ENCODE measurements at regions not wholly inside any gene's neighbourhood (a gene's known extent, or its start where the extent isn't known, plus 50 kb on each side); places are given as distances from the start of the nearest gene placed in this dataset.

GRCh38 chr1:221187174-221187573 lies 307.9 kb downstream of the HLX start:
- H3K4me1 ChIP-seq (ENCODE audit: control insufficient read depth in 2 of 2, insufficient read depth in 2 of 2, low read length in 2 of 2): no peaks in the 10 kb centered on the region
- Mint-ChIP-seq H3K27ac (no peak overlapping the region), H3K27me3 (peaks cover 8% of the 10 kb centered on the region), H3K4me1 (no peaks in the 10 kb centered on the region), H3K9me3 (ENCODE audit: insufficient read depth) (no peaks in the 10 kb centered on the region), H3K4me3 (no peak overlapping the region)
- H4K20me1 ChIP-seq (ENCODE audit: control insufficient read depth, insufficient read depth, low read length, poor library complexity, severe bottlenecking): no peaks in the 10 kb centered on the region
- no peak overlapping the region for H3K27ac ChIP-seq (ENCODE audit: low read length in 2 of 2)
- H3K36me3 ChIP-seq (replicated peaks in 1 of 2; ENCODE audit: control extremely low read depth in 1 of 2, control insufficient read depth in 1 of 2, extremely low read depth in 1 of 2, insufficient read depth in 2 of 2, low read length in 1 of 2): no peaks in the 10 kb centered on the region
- ATAC-seq (ENCODE audit: low read depth) (no peak), DNase-seq (no peak)
- intact Hi-C loops (cut with micrococcal nuclease): no loop called here
- no peak for TF ChIP-seq EZH2 (IDR thresholded peaks at IDR 0.05; ENCODE audit: borderline replicate concordance, insufficient read depth, low read depth, low read length, poor library complexity, severe bottlenecking)
- no peak for TF ChIP-seq CTCF (IDR thresholded peaks at IDR 0.05)
- H3K4me2 ChIP-seq (replicated peaks; ENCODE audit: low read depth, low read length, poor library complexity, severe bottlenecking): no peak overlapping the region
- no peak overlapping the region for H2AFZ ChIP-seq (ENCODE audit: insufficient read depth, low read depth, low read length, poor library complexity, severe bottlenecking)
- no peaks in the 10 kb centered on the region for H3K79me2 ChIP-seq (ENCODE audit: control insufficient read depth, insufficient read depth, low read length)
- WGBS (ENCODE audit: insufficient coverage): no CpG with 5 or more reads among the region's 1 CpG
- no peaks in the 10 kb centered on the region for H3K9me3 ChIP-seq (ENCODE audit: control extremely low read depth in 1 of 3, control insufficient read depth in 2 of 3, insufficient read depth in 1 of 3, low read length in 2 of 3)
- H3K4me3 ChIP-seq (ENCODE audit: control extremely low read depth in 1 of 5, extremely low read depth in 1 of 5, insufficient read depth in 1 of 5, low read depth in 2 of 5, low read length in 4 of 5): no peak overlapping the region
- ChIA-PET CTCF (interaction anchor here (1.0 to 1.4 kb wide), 2 partner anchors 15 to 248 kb away, joined by 3 read pairs; no protein-coding TSS in a partner anchor), POLR2A (no interaction called here)
- no peak overlapping the region for H3K9ac ChIP-seq (ENCODE audit: low read length)
- peaks cover 0 to 13% (median 2%) of the 10 kb centered on the region in 4 experiments for H3K27me3 ChIP-seq (replicated peaks in 1 of 4; ENCODE audit: control extremely low read depth in 1 of 4, control insufficient read depth in 3 of 4, insufficient read depth in 4 of 4, low read length in 3 of 4)

GRCh38 chr1:221188458-221188857 lies 309.2 kb downstream of the HLX start:
- Histone ChIP-seq H3K9me3 (ENCODE audit: control extremely low read depth in 1 of 3, control insufficient read depth in 2 of 3, insufficient read depth in 1 of 3, low read length in 2 of 3) (no peaks in the 10 kb centered on the region), H3K27ac (ENCODE audit: low read length in 2 of 2) (no peak overlapping the region), H3K4me2 (replicated peaks; ENCODE audit: low read depth, low read length, poor library complexity, severe bottlenecking) (no peak overlapping the region), H3K4me3 (ENCODE audit: control extremely low read depth in 1 of 5, extremely low read depth in 1 of 5, insufficient read depth in 1 of 5, low read depth in 2 of 5, low read length in 4 of 5) (no peak overlapping the region), H3K27me3 (replicated peaks in 1 of 4; ENCODE audit: control extremely low read depth in 1 of 4, control insufficient read depth in 3 of 4, insufficient read depth in 4 of 4, low read length in 3 of 4) (peaks cover 0 to 10% (median 0%) of the 10 kb centered on the region in 4 experiments), H4K20me1 (ENCODE audit: control insufficient read depth, insufficient read depth, low read length, poor library complexity, severe bottlenecking) (no peaks in the 10 kb centered on the region), H3K79me2 (ENCODE audit: control insufficient read depth, insufficient read depth, low read length) (no peaks in the 10 kb centered on the region), H3K4me1 (ENCODE audit: control insufficient read depth in 2 of 2, insufficient read depth in 2 of 2, low read length in 2 of 2) (no peaks in the 10 kb centered on the region), H3K9ac (ENCODE audit: low read length) (no peak overlapping the region), H3K36me3 (replicated peaks in 1 of 2; ENCODE audit: control extremely low read depth in 1 of 2, control insufficient read depth in 1 of 2, extremely low read depth in 1 of 2, insufficient read depth in 2 of 2, low read length in 1 of 2) (no peaks in the 10 kb centered on the region), H2AFZ (ENCODE audit: insufficient read depth, low read depth, low read length, poor library complexity, severe bottlenecking) (no peak overlapping the region)
- Mint-ChIP-seq H3K4me3 (no peak overlapping the region), H3K27me3 (no peaks in the 10 kb centered on the region), H3K9me3 (ENCODE audit: insufficient read depth) (no peaks in the 10 kb centered on the region), H3K27ac (no peak overlapping the region), H3K4me1 (no peaks in the 10 kb centered on the region)
- no CpG with 5 or more reads among the region's 3 CpGs for WGBS (ENCODE audit: insufficient coverage)
- no peak for TF ChIP-seq CTCF (IDR thresholded peaks at IDR 0.05)
- TF ChIP-seq EZH2 (IDR thresholded peaks at IDR 0.05; ENCODE audit: borderline replicate concordance, insufficient read depth, low read depth, low read length, poor library complexity, severe bottlenecking): no peak
- ChIA-PET CTCF (interaction anchor here (1.4 to 1.5 kb wide), 2 partner anchors 14 to 247 kb away, joined by 3 read pairs; no protein-coding TSS in a partner anchor), POLR2A (no interaction called here)
- DNase-seq (no peak), ATAC-seq (ENCODE audit: low read depth) (no peak)
- intact Hi-C loops (cut with micrococcal nuclease): no loop called here

All from B cell (primary cell).